PC-9 (cell line): ENCODE measurements at regions not wholly inside any gene's neighbourhood (a gene's known extent, or its start where the extent isn't known, plus 50 kb on each side); places are given as distances from the start of the nearest gene placed in this dataset.

Experiments
- EZH2 ChIP-seq: fragments of 200-600 bp; sonication (generic); IDR thresholded peaks from 2 replicates; pipeline ENCODE4 v1.8.0; 2017; ENCODE audit warnings: antibody characterized with exemption, low read depth
- TF ChIP-seq, protein P1 (sequence below): fragments of 200-600 bp; sonication (generic); conservative IDR thresholded peaks from 2 replicates; pipeline ENCODE4 v1.6.1; 2017; ENCODE audit warnings: mixed run types, antibody characterized with exemption, mild to moderate bottlenecking, moderate library complexity

- TF ChIP-seq, protein P1, sequence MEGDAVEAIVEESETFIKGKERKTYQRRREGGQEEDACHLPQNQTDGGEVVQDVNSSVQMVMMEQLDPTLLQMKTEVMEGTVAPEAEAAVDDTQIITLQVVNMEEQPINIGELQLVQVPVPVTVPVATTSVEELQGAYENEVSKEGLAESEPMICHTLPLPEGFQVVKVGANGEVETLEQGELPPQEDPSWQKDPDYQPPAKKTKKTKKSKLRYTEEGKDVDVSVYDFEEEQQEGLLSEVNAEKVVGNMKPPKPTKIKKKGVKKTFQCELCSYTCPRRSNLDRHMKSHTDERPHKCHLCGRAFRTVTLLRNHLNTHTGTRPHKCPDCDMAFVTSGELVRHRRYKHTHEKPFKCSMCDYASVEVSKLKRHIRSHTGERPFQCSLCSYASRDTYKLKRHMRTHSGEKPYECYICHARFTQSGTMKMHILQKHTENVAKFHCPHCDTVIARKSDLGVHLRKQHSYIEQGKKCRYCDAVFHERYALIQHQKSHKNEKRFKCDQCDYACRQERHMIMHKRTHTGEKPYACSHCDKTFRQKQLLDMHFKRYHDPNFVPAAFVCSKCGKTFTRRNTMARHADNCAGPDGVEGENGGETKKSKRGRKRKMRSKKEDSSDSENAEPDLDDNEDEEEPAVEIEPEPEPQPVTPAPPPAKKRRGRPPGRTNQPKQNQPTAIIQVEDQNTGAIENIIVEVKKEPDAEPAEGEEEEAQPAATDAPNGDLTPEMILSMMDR = no peak
- no peak for TF ChIP-seq EZH2
Measured at GRCh38 chrX:77143907-77144306, 303.3 kb upstream of the FGF16 start.
